ENCODE measurements at regions not wholly inside any gene's neighbourhood (a gene's known extent, or its start where the extent isn't known, plus 50 kb on each side); places are given as distances from the start of the nearest gene placed in this dataset.

GRCh38 chr7:118844748-118845147 is 620.2 kb downstream of the ANKRD7 start:
- no peak for DNase-seq (ENCODE audit: extremely low spot score)
- TF ChIP-seq TARDBP (IDR thresholded peaks at IDR 0.05) (no peak), BHLHE40 (IDR thresholded peaks at IDR 0.05; ENCODE audit: borderline replicate concordance) (no peak), ELF4 (IDR thresholded peaks at IDR 0.05) (no peak), FOXK2 (IDR thresholded peaks at IDR 0.05) (no peak), LEF1 (IDR thresholded peaks at IDR 0.05; ENCODE audit: borderline replicate concordance) (no peak), FOXA1 (IDR thresholded peaks at IDR 0.05) (no peak), HDGF (IDR thresholded peaks at IDR 0.05; ENCODE audit: borderline replicate concordance) (no peak), CTBP1 (IDR thresholded peaks at IDR 0.05; ENCODE audit: borderline replicate concordance) (no peak), SP1 (IDR thresholded peaks at IDR 0.05) (no peak), ARNT (IDR thresholded peaks at IDR 0.05) (no peak), NFRKB (IDR thresholded peaks at IDR 0.05) (no peak), FOXM1 (IDR thresholded peaks at IDR 0.05; ENCODE audit: borderline replicate concordance) (no peak), ZNF384 (IDR thresholded peaks at IDR 0.05) (no peak), L3MBTL2 (conservative IDR thresholded peaks at IDR 0.05) (no peak), SUZ12 (IDR thresholded peaks at IDR 0.05) (no peak)
- TF ChIP-seq, protein P1, sequence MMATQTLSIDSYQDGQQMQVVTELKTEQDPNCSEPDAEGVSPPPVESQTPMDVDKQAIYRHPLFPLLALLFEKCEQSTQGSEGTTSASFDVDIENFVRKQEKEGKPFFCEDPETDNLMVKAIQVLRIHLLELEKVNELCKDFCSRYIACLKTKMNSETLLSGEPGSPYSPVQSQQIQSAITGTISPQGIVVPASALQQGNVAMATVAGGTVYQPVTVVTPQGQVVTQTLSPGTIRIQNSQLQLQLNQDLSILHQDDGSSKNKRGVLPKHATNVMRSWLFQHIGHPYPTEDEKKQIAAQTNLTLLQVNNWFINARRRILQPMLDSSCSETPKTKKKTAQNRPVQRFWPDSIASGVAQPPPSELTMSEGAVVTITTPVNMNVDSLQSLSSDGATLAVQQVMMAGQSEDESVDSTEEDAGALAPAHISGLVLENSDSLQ (IDR thresholded peaks at IDR 0.05): no peak
- ChIA-PET CTCF (no interaction called here), POLR2A (no interaction called here)

- DNase-seq (ENCODE audit: extremely low spot score): no peak
- TF ChIP-seq SUZ12 (IDR thresholded peaks at IDR 0.05) (no peak), FOXA1 (IDR thresholded peaks at IDR 0.05) (no peak)
- ChIA-PET POLR2A (no interaction called here), CTCF (no interaction called here)
Observed at GRCh38 chr7:118845791-118846190, 621.3 kb downstream of the ANKRD7 start.

GRCh38 chr7:118846977-118847376 is 622.5 kb downstream of the ANKRD7 start:
- ChIA-PET POLR2A (no interaction called here), CTCF (no interaction called here)
- DNase-seq (ENCODE audit: extremely low spot score): no peak

GRCh38 chr7:118855290-118855689 is 630.8 kb downstream of the ANKRD7 start:
- ChIA-PET POLR2A (no interaction called here), CTCF (no interaction called here)
- DNase-seq (ENCODE audit: extremely low spot score): no peak
- TF ChIP-seq, protein P1 (IDR thresholded peaks at IDR 0.05): no peak
- no peak for TF ChIP-seq SUZ12 (IDR thresholded peaks at IDR 0.05)
- TF ChIP-seq L3MBTL2 (conservative IDR thresholded peaks at IDR 0.05): no peak
- no peak for TF ChIP-seq ARNT (IDR thresholded peaks at IDR 0.05)
- TF ChIP-seq LEF1 (IDR thresholded peaks at IDR 0.05; ENCODE audit: borderline replicate concordance): no peak
- TF ChIP-seq ZNF384 (IDR thresholded peaks at IDR 0.05): no peak
- TF ChIP-seq BHLHE40 (IDR thresholded peaks at IDR 0.05; ENCODE audit: borderline replicate concordance): no peak
- TF ChIP-seq TARDBP (IDR thresholded peaks at IDR 0.05): no peak
- TF ChIP-seq HDGF (IDR thresholded peaks at IDR 0.05; ENCODE audit: borderline replicate concordance): no peak
- TF ChIP-seq CTBP1 (IDR thresholded peaks at IDR 0.05; ENCODE audit: borderline replicate concordance): no peak

More at GRCh38 chr7:118846977-118847376, 622.5 kb downstream of the ANKRD7 start:
- no peak for TF ChIP-seq ELF4 (IDR thresholded peaks at IDR 0.05)
- TF ChIP-seq SUZ12 (IDR thresholded peaks at IDR 0.05): no peak
- no peak for TF ChIP-seq LEF1 (IDR thresholded peaks at IDR 0.05; ENCODE audit: borderline replicate concordance)
- TF ChIP-seq NFRKB (IDR thresholded peaks at IDR 0.05): no peak
- TF ChIP-seq BHLHE40 (IDR thresholded peaks at IDR 0.05; ENCODE audit: borderline replicate concordance): no peak
- TF ChIP-seq, protein P1 (IDR thresholded peaks at IDR 0.05): no peak
- no peak for TF ChIP-seq SP1 (IDR thresholded peaks at IDR 0.05)
- no peak for TF ChIP-seq FOXK2 (IDR thresholded peaks at IDR 0.05)
- no peak for TF ChIP-seq ZNF384 (IDR thresholded peaks at IDR 0.05)
- TF ChIP-seq CTBP1 (IDR thresholded peaks at IDR 0.05; ENCODE audit: borderline replicate concordance): no peak
- no peak for TF ChIP-seq L3MBTL2 (conservative IDR thresholded peaks at IDR 0.05)

- CTCF ChIA-PET: no interaction called here
Observed at GRCh38 chr7:118858651-118859149, 634.2 kb downstream of the ANKRD7 start.

More at GRCh38 chr7:118858651-118859149, 634.2 kb downstream of the ANKRD7 start:
- TF ChIP-seq CTBP1 (IDR thresholded peaks at IDR 0.05; ENCODE audit: borderline replicate concordance) (no peak), FOXM1 (IDR thresholded peaks at IDR 0.05; ENCODE audit: borderline replicate concordance) (no peak), FOXK2 (IDR thresholded peaks at IDR 0.05) (no peak), FOXA1 (IDR thresholded peaks at IDR 0.05) (no peak), ARNT (IDR thresholded peaks at IDR 0.05) (no peak), HDGF (IDR thresholded peaks at IDR 0.05; ENCODE audit: borderline replicate concordance) (no peak), LEF1 (IDR thresholded peaks at IDR 0.05; ENCODE audit: borderline replicate concordance) (no peak), BHLHE40 (IDR thresholded peaks at IDR 0.05; ENCODE audit: borderline replicate concordance) (no peak), ELF4 (IDR thresholded peaks at IDR 0.05) (no peak), ZNF384 (IDR thresholded peaks at IDR 0.05) (no peak), SUZ12 (IDR thresholded peaks at IDR 0.05) (no peak), L3MBTL2 (conservative IDR thresholded peaks at IDR 0.05) (no peak), TARDBP (IDR thresholded peaks at IDR 0.05) (no peak), SP1 (IDR thresholded peaks at IDR 0.05) (no peak), NFRKB (IDR thresholded peaks at IDR 0.05) (no peak)
- TF ChIP-seq, protein P1 (IDR thresholded peaks at IDR 0.05): no peak
- no peak for DNase-seq (ENCODE audit: extremely low spot score)
- POLR2A ChIA-PET: no interaction called here
